IMR-90 (cell line): ENCODE measurements at regions not wholly inside any gene's neighbourhood (a gene's known extent, or its start where the extent isn't known, plus 50 kb on each side); places are given as distances from the start of the nearest gene placed in this dataset.

Source experiments
- ATAC-seq: fragments of 200-7000 bp; cut with Tn5 transposase; 2 replicates; pipeline ENCODE4 v1.9.1; 2020; ENCODE audit warnings: low read depth, mild to moderate bottlenecking, moderate library complexity
- BruUV-seq: library from RNA; stranded (reverse); fragments of 400-500 nt; replicated peaks from 2 replicates; lab custom pipeline; 2021; lab: Mats Ljungman, UMichigan
- CTCF ChIA-PET: fragments of 300-600 bp; formaldehyde crosslinking; extraction: SDS; loops from one replicate; lab custom pipeline; 2021; ENCODE audit warnings: antibody characterized with exemption; lab: Yijun Ruan, JAX
- POLR2A ChIA-PET: fragments of 300-600 bp; sonication (Branson Sonifier 250); formaldehyde crosslinking; loops from one replicate; lab custom pipeline; 2022; ENCODE audit warnings: antibody characterized with exemption; ENCODE audit not compliant: unreplicated experiment; lab: Charles Lee
- DNase-seq: peaks from one replicate; pipeline ENCODE4 v3.0.0; 2013
- H2AFZ ChIP-seq: replicated peaks from 2 replicates; pipeline ENCODE3; 2013; ENCODE audit warnings: low read length, mild to moderate bottlenecking; ENCODE audit not compliant: poor library complexity
- H2AK5ac ChIP-seq: 2 replicates; pipeline ENCODE4 v1.6.1; 2013; ENCODE audit warnings: low read depth, low read length, inconsistent platforms
- H2AK9ac ChIP-seq: replicated peaks from 2 replicates; pipeline ENCODE3; 2013; ENCODE audit warnings: mild to moderate bottlenecking, low read depth, low read length, moderate library complexity; ENCODE audit not compliant: poor library complexity
- H2BK120ac ChIP-seq: 2 replicates; pipeline ENCODE4 v1.6.1; 2013; ENCODE audit warnings: low read depth, low read length, inconsistent platforms
- H2BK15ac ChIP-seq: 3 replicates; pipeline ENCODE4 v1.6.1; 2013; ENCODE audit warnings: low read depth, low read length, inconsistent platforms
- H2BK20ac ChIP-seq: 2 replicates; pipeline ENCODE4 v1.6.1; 2013; ENCODE audit warnings: low read depth, mild to moderate bottlenecking, inconsistent platforms, low read length, moderate library complexity
- H2BK5ac ChIP-seq: 2 replicates; pipeline ENCODE4 v1.6.1; 2013; ENCODE audit warnings: mild to moderate bottlenecking, low read depth, low read length, inconsistent platforms; ENCODE audit not compliant: poor library complexity, severe bottlenecking
- H3K14ac ChIP-seq: replicated peaks from 2 replicates; pipeline ENCODE4 v1.6.1; 2013; ENCODE audit warnings: low read depth, low read length, inconsistent platforms
- H3K18ac ChIP-seq: 2 replicates; pipeline ENCODE4 v1.6.1; 2013; ENCODE audit warnings: low read depth, low read length, control low read depth
- H3K23ac ChIP-seq: 2 replicates; pipeline ENCODE4 v1.6.1; 2013; ENCODE audit warnings: low read depth, low read length, inconsistent platforms
- H3K27ac ChIP-seq: 2 replicates; pipeline ENCODE4 v1.5.1; 2013; ENCODE audit warnings: mild to moderate bottlenecking, control low read depth, low read length; ENCODE audit not compliant: insufficient read depth
- H3K27me3 ChIP-seq: 2 replicates; pipeline ENCODE4 v1.6.1; 2013; ENCODE audit warnings: low read length; ENCODE audit not compliant: control insufficient read depth, insufficient read depth
- H3K36me3 ChIP-seq: 2 replicates; pipeline ENCODE4 v1.6.1; 2013; ENCODE audit warnings: low read length, mixed read lengths; ENCODE audit not compliant: control insufficient read depth, insufficient read depth
- H3K4ac ChIP-seq: 2 replicates; pipeline ENCODE4 v1.6.1; 2013; ENCODE audit warnings: low read depth, low read length, inconsistent platforms
- H3K4me1 ChIP-seq: 2 replicates; pipeline ENCODE4 v1.6.1; 2013; ENCODE audit warnings: low read length, mixed read lengths; ENCODE audit not compliant: control insufficient read depth, insufficient read depth
- H3K4me2 ChIP-seq: 2 replicates; pipeline ENCODE4 v1.6.1; 2013; ENCODE audit warnings: low read depth, mild to moderate bottlenecking, control low read depth, low read length, moderate library complexity
- H3K4me3 ChIP-seq: 2 replicates; pipeline ENCODE4 v1.5.1; 2013; ENCODE audit warnings: low read depth, mild to moderate bottlenecking, control low read depth, low read length, moderate library complexity; ENCODE audit not compliant: insufficient read depth
- H3K56ac ChIP-seq: 2 replicates; pipeline ENCODE4 v1.6.1; 2013; ENCODE audit warnings: low read length, inconsistent platforms; ENCODE audit not compliant: insufficient read depth; ENCODE audit errors: extremely low read depth
- H3K79me1 ChIP-seq, 2 experiments: 2 replicates each; pipeline ENCODE4 v1.6.1; 2013; ENCODE audit warnings: low read length in 2 of 2, inconsistent platforms in 1 of 2, low read depth in 1 of 2
- H3K9ac ChIP-seq: 2 replicates; pipeline ENCODE4 v1.6.1; 2013; ENCODE audit warnings: low read depth, low read length, control low read depth
- H3K9me1 ChIP-seq: 2 replicates; pipeline ENCODE4 v1.6.1; 2013; ENCODE audit warnings: low read length, inconsistent platforms; ENCODE audit not compliant: insufficient read depth
- H3K9me3 ChIP-seq: 2 replicates; pipeline ENCODE4 v1.6.1; 2013; ENCODE audit warnings: low read length; ENCODE audit not compliant: control insufficient read depth, insufficient read depth
- H4K20me1 ChIP-seq: 2 replicates; pipeline ENCODE4 v1.6.1; 2013; ENCODE audit warnings: low read length, inconsistent platforms; ENCODE audit not compliant: insufficient read depth
- H4K5ac ChIP-seq: 2 replicates; pipeline ENCODE4 v1.6.1; 2013; ENCODE audit warnings: mild to moderate bottlenecking, low read depth, low read length, control low read depth
- H4K8ac ChIP-seq, 2 experiments: 2 replicates each; pipeline ENCODE4 v1.6.1; 2013; ENCODE audit warnings: low read depth in 2 of 2, low read length in 2 of 2, control low read depth in 1 of 2, inconsistent platforms in 1 of 2
- H4K91ac ChIP-seq: 2 replicates; pipeline ENCODE4 v1.6.1; 2013; ENCODE audit warnings: low read depth, low read length, inconsistent platforms; ENCODE audit not compliant: insufficient read depth
- BHLHE40 ChIP-seq: fragments of 150-350 bp; IDR thresholded peaks from 2 replicates; pipeline ENCODE4 v1.6.1; 2016; ENCODE audit warnings: mild to moderate bottlenecking, low read depth, low read length
- CEBPB ChIP-seq: IDR thresholded peaks from 2 replicates; pipeline ENCODE4 v1.6.1; 2012; ENCODE audit warnings: low read depth, low read length, improper control_type of control experiment
- CHD1 ChIP-seq: IDR thresholded peaks from 2 replicates; pipeline ENCODE4 v1.6.1; 2012; ENCODE audit warnings: low read depth, low read length, improper control_type of control experiment
- CTCF ChIP-seq: conservative IDR thresholded peaks from 2 replicates; pipeline ENCODE4 v1.5.1; 2012; ENCODE audit warnings: mild to moderate bottlenecking, low read depth, low read length, improper control_type of control experiment
- FOS ChIP-seq: fragments of 150-350 bp; IDR thresholded peaks from 2 replicates; pipeline ENCODE4 v1.6.1; 2016; ENCODE audit warnings: low read depth, low read length
- MAFK ChIP-seq: IDR thresholded peaks from 2 replicates; pipeline ENCODE4 v1.6.1; 2012; ENCODE audit warnings: low read depth, low read length, improper control_type of control experiment
- MAZ ChIP-seq: IDR thresholded peaks from 2 replicates; pipeline ENCODE4 v1.6.1; 2012; ENCODE audit warnings: low read depth, mild to moderate bottlenecking, low read length, improper control_type of control experiment, moderate library complexity, borderline replicate concordance
- MXI1 ChIP-seq: IDR thresholded peaks from 2 replicates; pipeline ENCODE4 v1.6.1; 2012; ENCODE audit warnings: low read depth, mild to moderate bottlenecking, low read length, moderate library complexity, borderline replicate concordance
- NFE2L2 ChIP-seq: fragments of 150-350 bp; IDR thresholded peaks from 2 replicates; pipeline ENCODE4 v1.6.1; 2016; ENCODE audit warnings: low read depth, mild to moderate bottlenecking, low read length
- POLR2A ChIP-seq: IDR thresholded peaks from 2 replicates; pipeline ENCODE4 v1.6.1; 2012; ENCODE audit warnings: mild to moderate bottlenecking, low read depth, low read length
- RAD21 ChIP-seq: IDR thresholded peaks from 2 replicates; pipeline ENCODE4 v1.6.1; 2012; ENCODE audit warnings: low read length, improper control_type of control experiment
- RCOR1 ChIP-seq: IDR thresholded peaks from 2 replicates; pipeline ENCODE4 v1.6.1; 2012; ENCODE audit warnings: mild to moderate bottlenecking, low read length, improper control_type of control experiment; ENCODE audit not compliant: insufficient replicate concordance
- RFX5 ChIP-seq: IDR thresholded peaks from 2 replicates; pipeline ENCODE4 v1.8.0; 2012; ENCODE audit warnings: low read depth, mild to moderate bottlenecking, low read length, moderate library complexity
- SMC3 ChIP-seq: fragments of 150-350 bp; IDR thresholded peaks from 2 replicates; pipeline ENCODE4 v1.6.1; 2016; ENCODE audit warnings: low read depth, mild to moderate bottlenecking, antibody characterized with exemption, low read length, moderate library complexity
- USF2 ChIP-seq: fragments of 150-350 bp; IDR thresholded peaks from 2 replicates; pipeline ENCODE4 v1.6.1; 2017; ENCODE audit warnings: mild to moderate bottlenecking, antibody characterized with exemption, low read length, low read depth
- WGBS, 2 experiments: methylation state at CpG; one replicate each; pipeline versions ENCODE4 v1.1.5 to v1.1.7; 2013; ENCODE audit warnings: missing lambda C conversion rate in 2 of 2; ENCODE audit not compliant: insufficient read length in 1 of 2; ENCODE audit errors: extremely low coverage in 2 of 2; 5-methylcytosine and 5-hydroxymethylcytosine counted together
- dilution Hi-C: fragments of 300-500 bp; cut with HindIII; formaldehyde crosslinking; loops from one replicate; pipeline ENCODE4 v1.14.3; 2018; ENCODE audit warnings: low sequenced_read_pairs; ENCODE audit not compliant: unreplicated experiment
- in situ Hi-C: fragments of 300-500 bp; cut with MboI; formaldehyde crosslinking; loops from 3 replicates; pipeline ENCODE4 v1.14.3; 2019; ENCODE audit warnings: low sequenced_read_pairs, inconsistent platforms, mixed read lengths
- intact Hi-C: fragments of 100-400 bp; cut with micrococcal nuclease; formaldehyde crosslinking; loops from 2 replicates; pipeline ENCODE4 v1.10.0; 2022

GRCh38 chr2:122378521-122378920 lies 623.1 kb downstream of the TSN start:
- Histone ChIP-seq H4K8ac (no peak overlapping the region), H3K9me3 (peaks cover 4% of the 10 kb centered on the region; the same call in 1 of the 2 replicates), H3K23ac (no peak overlapping the region), H3K36me3 (no peaks in the 10 kb centered on the region), H4K5ac (no peak overlapping the region), H3K18ac (no peak overlapping the region), H3K56ac (no peak overlapping the region), H3K4me3 (no peak overlapping the region), H2BK15ac (no peak overlapping the region), H2BK20ac (no peak overlapping the region), H3K79me1 (no peaks in the 10 kb centered on the region), H3K4ac (no peak overlapping the region), H2BK5ac (no peak overlapping the region), H3K14ac (no peak overlapping the region), H4K20me1 (no peaks in the 10 kb centered on the region; the same call in 1 of the 2 replicates), H3K4me2 (no peak overlapping the region), H3K9ac (no peak overlapping the region), H2AK5ac (no peak overlapping the region), H2BK120ac (no peak overlapping the region), H4K91ac (no peak overlapping the region), H3K4me1 (no peaks in the 10 kb centered on the region), H2AFZ (no peak overlapping the region), H3K27ac (no peak overlapping the region), H3K9me1 (no peaks in the 10 kb centered on the region), H3K27me3 (no peaks in the 10 kb centered on the region), H2AK9ac (no peak overlapping the region)
- no TSS peak for BruUV-seq
- in situ Hi-C loops (no loop called here), intact Hi-C loops (no loop called here), dilution Hi-C loops (no loop called here)
- TF ChIP-seq SMC3 (no peak), CEBPB (no peak), NFE2L2 (no peak), RCOR1 (no peak), BHLHE40 (no peak), FOS (no peak), RAD21 (no peak), CTCF (no peak), MAZ (no peak), RFX5 (no peak), USF2 (no peak), MAFK (no peak), POLR2A (no peak), CHD1 (no peak), MXI1 (no peak)
- ChIA-PET CTCF (no interaction called here), POLR2A (no interaction called here)
- no peak for DNase-seq
- no CpG with 5 or more reads among the region's 1 CpG for WGBS, 2 experiments
- ATAC-seq = no peak
